ENCODE measurements at regions not wholly inside any gene's neighbourhood (a gene's known extent, or its start where the extent isn't known, plus 50 kb on each side); places are given as distances from the start of the nearest gene placed in this dataset.

DNA sequence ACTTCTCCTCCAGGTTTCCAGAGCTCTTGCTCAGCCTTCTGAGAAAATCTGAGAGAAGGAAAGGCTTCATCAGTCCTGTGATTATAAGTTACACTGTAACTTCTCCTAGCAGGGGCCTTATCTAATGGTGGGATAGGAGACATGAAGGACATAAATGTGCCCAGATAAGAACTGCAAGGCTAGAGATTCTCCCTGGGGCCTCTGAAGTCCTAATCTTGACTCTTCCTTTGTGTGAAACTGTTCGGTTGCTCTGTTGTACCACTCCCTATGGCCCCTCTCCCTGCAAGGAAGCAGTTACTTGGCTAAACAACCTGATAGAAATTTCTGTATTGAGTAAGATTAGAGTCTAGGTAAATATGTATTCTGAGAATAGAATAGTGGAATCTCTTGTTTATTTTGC lies 780.9 kb downstream of the ETS1 start:
- H3K4me3 ChIP-seq (ENCODE audit: low read depth, low read length), result no peak overlapping the region
- TF ChIP-seq, protein P1, sequence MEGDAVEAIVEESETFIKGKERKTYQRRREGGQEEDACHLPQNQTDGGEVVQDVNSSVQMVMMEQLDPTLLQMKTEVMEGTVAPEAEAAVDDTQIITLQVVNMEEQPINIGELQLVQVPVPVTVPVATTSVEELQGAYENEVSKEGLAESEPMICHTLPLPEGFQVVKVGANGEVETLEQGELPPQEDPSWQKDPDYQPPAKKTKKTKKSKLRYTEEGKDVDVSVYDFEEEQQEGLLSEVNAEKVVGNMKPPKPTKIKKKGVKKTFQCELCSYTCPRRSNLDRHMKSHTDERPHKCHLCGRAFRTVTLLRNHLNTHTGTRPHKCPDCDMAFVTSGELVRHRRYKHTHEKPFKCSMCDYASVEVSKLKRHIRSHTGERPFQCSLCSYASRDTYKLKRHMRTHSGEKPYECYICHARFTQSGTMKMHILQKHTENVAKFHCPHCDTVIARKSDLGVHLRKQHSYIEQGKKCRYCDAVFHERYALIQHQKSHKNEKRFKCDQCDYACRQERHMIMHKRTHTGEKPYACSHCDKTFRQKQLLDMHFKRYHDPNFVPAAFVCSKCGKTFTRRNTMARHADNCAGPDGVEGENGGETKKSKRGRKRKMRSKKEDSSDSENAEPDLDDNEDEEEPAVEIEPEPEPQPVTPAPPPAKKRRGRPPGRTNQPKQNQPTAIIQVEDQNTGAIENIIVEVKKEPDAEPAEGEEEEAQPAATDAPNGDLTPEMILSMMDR (IDR thresholded peaks at IDR 0.05; ENCODE audit: insufficient read depth, low read length), result no peak
- DNase-seq (ENCODE audit: low read depth), result no peak

DNA sequence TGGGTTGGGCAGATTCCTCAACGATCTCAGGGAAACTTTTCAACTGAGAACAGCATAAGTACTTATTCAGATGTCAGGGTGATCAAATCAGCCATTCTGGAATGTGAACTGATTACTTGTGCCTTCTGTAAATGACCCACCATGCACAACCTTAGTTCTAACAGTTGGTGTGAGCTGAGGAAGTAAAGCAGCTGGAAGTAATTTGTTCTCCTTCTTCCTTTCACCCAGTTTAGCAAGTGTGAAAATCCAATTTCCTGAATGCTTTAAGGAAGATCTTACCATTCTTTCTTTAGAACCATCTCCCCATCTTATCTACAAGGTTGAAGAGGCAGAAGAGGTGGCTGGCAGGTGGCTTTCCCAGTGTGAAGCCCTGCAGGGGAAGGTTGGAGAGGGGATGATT lies 781.6 kb downstream of the ETS1 start:
- no peak for DNase-seq (ENCODE audit: low read depth)
- TF ChIP-seq, protein P1 (IDR thresholded peaks at IDR 0.05; ENCODE audit: insufficient read depth, low read length), result no peak
- H3K4me3 ChIP-seq (ENCODE audit: low read depth, low read length), result no peak overlapping the region

DNA sequence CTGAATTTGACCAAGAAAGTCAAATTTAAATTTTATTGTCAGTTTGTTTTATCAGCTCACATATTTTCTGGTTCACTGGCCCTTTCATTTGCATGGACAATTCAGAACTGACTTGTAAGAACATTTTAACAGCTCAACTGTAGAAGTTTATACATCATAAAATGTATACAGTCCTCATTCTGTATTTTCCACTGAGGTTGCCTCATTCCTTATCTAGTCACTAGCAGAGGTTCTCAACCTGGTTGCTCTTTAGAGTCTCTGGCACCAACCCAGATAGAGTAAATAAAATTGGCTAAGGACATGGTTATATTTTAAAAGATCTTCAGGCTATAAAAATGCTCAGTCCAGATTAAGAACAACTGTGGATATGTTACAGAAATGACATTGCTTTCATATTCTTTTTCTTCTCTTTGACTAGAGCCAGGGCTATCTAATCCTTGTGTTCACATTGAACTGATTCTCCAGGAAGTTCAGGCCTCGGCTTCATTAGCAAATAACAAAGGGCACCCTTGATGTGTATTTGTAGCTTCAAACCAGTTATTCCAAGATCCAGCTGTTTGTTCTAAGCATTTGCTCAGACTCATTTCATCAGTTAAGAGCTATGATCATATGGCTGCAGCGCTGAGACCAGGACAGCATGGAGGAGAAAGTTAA lies 782.5 kb downstream of the ETS1 start:
- DNase-seq (ENCODE audit: low read depth), result no peak
- TF ChIP-seq, protein P1 (IDR thresholded peaks at IDR 0.05; ENCODE audit: insufficient read depth, low read length), result no peak
- H3K4me3 ChIP-seq (ENCODE audit: low read depth, low read length), result no peak overlapping the region

DNA sequence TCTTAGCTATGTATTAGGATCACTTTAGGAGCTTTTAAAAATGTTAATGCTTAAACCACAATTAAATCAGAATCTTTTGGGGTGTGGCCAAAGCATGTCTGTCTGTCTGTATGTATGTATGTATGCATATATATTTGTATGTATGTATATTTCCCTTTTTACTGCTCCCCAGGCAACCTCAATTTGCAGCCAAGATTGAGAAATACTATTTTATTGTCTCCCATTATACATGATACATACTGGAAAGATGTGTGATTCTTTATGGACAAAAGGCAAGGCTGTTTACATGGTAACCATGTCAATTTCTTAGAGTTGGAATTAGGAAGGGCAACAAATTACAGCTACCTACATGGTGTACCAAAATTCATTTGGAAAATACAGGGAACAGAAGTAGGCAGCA lies 783.6 kb downstream of the ETS1 start:
- TF ChIP-seq, protein P1 (IDR thresholded peaks at IDR 0.05; ENCODE audit: insufficient read depth, low read length), result no peak
- DNase-seq (ENCODE audit: low read depth), result no peak

DNA sequence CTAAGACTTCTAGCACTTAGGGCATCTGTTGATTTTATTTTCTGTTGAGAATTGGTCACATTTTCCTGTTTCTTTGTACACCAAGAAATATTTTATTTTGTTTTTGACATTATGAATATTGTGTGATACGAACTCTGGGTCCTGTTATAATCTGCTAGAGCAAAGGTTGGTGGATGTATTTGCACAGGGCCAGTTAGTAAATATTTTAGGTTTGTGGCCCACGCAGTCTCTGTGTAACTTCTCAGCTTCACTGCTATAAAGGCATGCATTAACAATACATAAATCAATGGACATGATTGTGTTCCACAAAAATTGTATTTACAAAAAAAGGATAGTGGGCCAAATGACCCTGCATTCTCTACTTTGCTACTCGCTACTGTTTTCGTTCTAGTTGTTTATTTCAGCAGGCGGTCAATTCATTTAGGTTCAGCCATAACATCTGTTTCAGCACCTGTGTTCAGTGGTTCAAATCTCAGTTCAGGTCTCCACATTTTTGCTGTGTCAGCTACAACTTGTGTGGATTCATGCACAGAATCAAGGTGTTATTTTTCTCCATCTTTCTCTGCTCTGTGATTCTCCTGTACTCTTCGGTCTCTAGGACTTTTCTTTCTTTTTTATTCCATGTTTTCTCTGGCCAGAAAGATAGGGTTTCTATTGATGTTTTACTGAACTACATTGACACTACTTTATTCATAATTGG lies 786.2 kb downstream of the ETS1 start:
- no peak for DNase-seq (ENCODE audit: low read depth)
- no peak overlapping the region for H3K4me3 ChIP-seq (ENCODE audit: low read depth, low read length)
- TF ChIP-seq, protein P1 (IDR thresholded peaks at IDR 0.05; ENCODE audit: insufficient read depth, low read length), result no peak

More for the DNA sequence above, 783.6 kb downstream of the ETS1 start:
- H3K4me3 ChIP-seq (ENCODE audit: low read depth, low read length), result no peak overlapping the region

DNA sequence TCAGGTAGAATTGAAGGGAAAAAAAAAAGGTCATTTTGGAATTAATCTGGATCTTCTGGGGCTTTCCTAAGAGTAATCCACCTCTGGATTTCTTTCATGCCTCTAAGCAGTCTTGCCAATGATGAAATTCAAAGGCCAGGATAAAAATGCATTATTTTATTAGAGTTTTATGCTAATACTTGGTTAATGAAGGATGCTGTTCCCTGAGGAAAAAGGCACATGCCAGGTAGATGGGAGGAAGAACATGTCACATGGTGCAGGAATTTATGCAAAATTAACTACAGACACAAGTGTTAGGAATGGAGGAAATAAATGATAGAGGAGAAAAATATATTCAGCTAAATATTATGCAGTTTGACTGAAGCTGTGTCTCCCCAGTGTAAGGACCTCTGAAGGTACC lies 792.0 kb downstream of the ETS1 start:
- H3K4me3 ChIP-seq (ENCODE audit: low read depth, low read length), result no peak overlapping the region
- DNase-seq (ENCODE audit: low read depth), result no peak
- TF ChIP-seq, protein P1 (IDR thresholded peaks at IDR 0.05; ENCODE audit: insufficient read depth, low read length), result no peak

Data from fibroblast of the aortic adventitia (primary cell).